Uterus (tissue), 3 donors: ENCODE measurements at regions not wholly inside any gene's neighbourhood (a gene's known extent, or its start where the extent isn't known, plus 50 kb on each side); places are given as distances from the start of the nearest gene placed in this dataset.

Experiments used
- DNase-seq, 2 donors: peaks; one replicate each; pipeline ENCODE4 v3.0.0-alpha.2; 2019 to 2020
- H3K27ac ChIP-seq, 2 donors: fragments of 200-600 bp; sonication (generic); 1 replicate in 1 of 2; 2 replicates in 1 of 2; pipeline ENCODE4 v1.5.1; 2016 to 2018
- H3K27me3 ChIP-seq, 2 donors: fragments of 200-600 bp; sonication (generic); one replicate each; pipeline ENCODE4 v1.5.1; 2018 to 2019; ENCODE audit warnings: control low read depth in 1 of 2
- H3K36me3 ChIP-seq, 2 donors: fragments of 200-600 bp; sonication (generic); one replicate each; pipeline ENCODE4 v1.5.1; 2019; ENCODE audit warnings: control low read depth in 1 of 2
- H3K4me1 ChIP-seq, 2 donors: fragments of 200-600 bp; sonication (generic); one replicate each; pipeline ENCODE4 v1.5.1; 2018 to 2019; ENCODE audit warnings: control low read depth in 1 of 2
- H3K4me3 ChIP-seq, 2 donors: fragments of 200-600 bp; sonication (generic); 1 replicate in 1 of 2; 2 replicates in 1 of 2; pipeline ENCODE4 v1.5.1; 2018 to 2019; ENCODE audit warnings: mild to moderate bottlenecking in 1 of 2
- H3K9me3 ChIP-seq, 2 donors: fragments of 200-600 bp; sonication (generic); one replicate each; pipeline ENCODE4 v1.5.1; 2019; ENCODE audit warnings: control low read depth in 1 of 2
- CTCF ChIP-seq, 4 experiments: fragments of 200-600 bp in 2 of 4; fragments of 450-650 bp in 2 of 4; sonication (generic) in 2 of 4; IDR thresholded peaks; one replicate each; pipeline ENCODE4 v1.5.1; 2016 to 2019; ENCODE audit warnings: antibody characterized with exemption in 4 of 4, mild to moderate bottlenecking in 2 of 4, moderate library complexity in 1 of 4
- POLR2A ChIP-seq, 2 donors: fragments of 450-650 bp; IDR thresholded peaks; one replicate each; pipeline ENCODE4 v1.6.1; 2016; ENCODE audit warnings: antibody characterized with exemption in 2 of 2, mild to moderate bottlenecking in 1 of 2, moderate library complexity in 1 of 2
- intact Hi-C: fragments of 100-400 bp; cut with DNase I; formaldehyde crosslinking; loops from one replicate; pipeline ENCODE4 v1.15.1; 2023; ENCODE audit warnings: low total_unique reads
- donor health status: DM: yes; HTN: yes; CAD: no.

- no peak for TF ChIP-seq CTCF (IDR thresholded peaks at IDR 0.05)
- TF ChIP-seq POLR2A (IDR thresholded peaks at IDR 0.05): no peak
- no peak for DNase-seq
- Histone ChIP-seq H3K36me3 (no peaks in the 10 kb centered on the region), H3K9me3 (no peaks in the 10 kb centered on the region), H3K4me1 (no peaks in the 10 kb centered on the region), H3K27ac (no peak overlapping the region), H3K4me3 (no peak overlapping the region), H3K27me3 (no peaks in the 10 kb centered on the region)
- intact Hi-C loops: no loop called here
These were observed 80.3 kb upstream of the DPH5 start for GRCh38 chr1:101105877-101106276.

- H3K4me3 ChIP-seq: no peak overlapping the region
- intact Hi-C loops: no loop called here
- no peaks in the 10 kb centered on the region for H3K9me3 ChIP-seq
- no peaks in the 10 kb centered on the region for H3K36me3 ChIP-seq
- no peaks in the 10 kb centered on the region for H3K27me3 ChIP-seq
- TF ChIP-seq CTCF (IDR thresholded peaks at IDR 0.05) (no peak), POLR2A (IDR thresholded peaks at IDR 0.05) (no peak)
- no peaks in the 10 kb centered on the region for H3K4me1 ChIP-seq
- no peak overlapping the region for H3K27ac ChIP-seq
- no peak for DNase-seq
These were observed 77.0 kb upstream of the DPH5 start for GRCh38 chr1:101102426-101103156.

- H3K36me3 ChIP-seq: no peaks in the 10 kb centered on the region
- H3K27ac ChIP-seq: no peak overlapping the region
- no peaks in the 10 kb centered on the region for H3K27me3 ChIP-seq
- TF ChIP-seq POLR2A (IDR thresholded peaks at IDR 0.05) (no peak), CTCF (IDR thresholded peaks at IDR 0.05) (no peak)
- no peaks in the 10 kb centered on the region for H3K4me1 ChIP-seq
- intact Hi-C loops: no loop called here
- no peak overlapping the region for H3K4me3 ChIP-seq
- no peak for DNase-seq
- no peaks in the 10 kb centered on the region for H3K9me3 ChIP-seq
These were observed 75.8 kb upstream of the DPH5 start for GRCh38 chr1:101101360-101101759.

- no peaks in the 10 kb centered on the region for H3K4me1 ChIP-seq
- TF ChIP-seq CTCF (IDR thresholded peaks at IDR 0.05) (no peak), POLR2A (IDR thresholded peaks at IDR 0.05) (no peak)
- DNase-seq: no peak
- no peak overlapping the region for H3K27ac ChIP-seq
- H3K9me3 ChIP-seq: no peaks in the 10 kb centered on the region
- H3K4me3 ChIP-seq: no peak overlapping the region
- H3K27me3 ChIP-seq: no peaks in the 10 kb centered on the region
- H3K36me3 ChIP-seq: no peaks in the 10 kb centered on the region
- intact Hi-C loops: no loop called here
These were observed 75.1 kb upstream of the DPH5 start for GRCh38 chr1:101100674-101101073.

GRCh38 chr1:101098907-101099306 lies 73.3 kb upstream of the DPH5 start:
- Histone ChIP-seq H3K4me3 (no peak overlapping the region), H3K9me3 (no peaks in the 10 kb centered on the region), H3K36me3 (no peaks in the 10 kb centered on the region), H3K27me3 (no peaks in the 10 kb centered on the region), H3K27ac (no peak overlapping the region), H3K4me1 (no peaks in the 10 kb centered on the region)
- intact Hi-C loops: no loop called here
- no peak for TF ChIP-seq POLR2A (IDR thresholded peaks at IDR 0.05)
- no peak for TF ChIP-seq CTCF (IDR thresholded peaks at IDR 0.05)
- DNase-seq: no peak
